Vagina (tissue), 2 donors: ENCODE measurements at regions not wholly inside any gene's neighbourhood (a gene's known extent, or its start where the extent isn't known, plus 50 kb on each side); places are given as distances from the start of the nearest gene placed in this dataset.

Source experiments
- CTCF ChIP-seq, 3 experiments: fragments of 450-650 bp in 2 of 3; fragments of 200-600 bp in 1 of 3; sonication (generic) in 1 of 3; IDR thresholded peaks; one replicate each; pipeline ENCODE4 v1.5.1; 2017 to 2019; ENCODE audit warnings: antibody characterized with exemption in 3 of 3, mild to moderate bottlenecking in 2 of 3, moderate library complexity in 2 of 3
- POLR2A ChIP-seq, 2 donors: fragments of 450-650 bp; IDR thresholded peaks; one replicate each; pipeline ENCODE4 v1.6.1; 2017; ENCODE audit warnings: antibody characterized with exemption in 2 of 2, mild to moderate bottlenecking in 2 of 2, moderate library complexity in 2 of 2

GRCh38 chr2:103552775-103553174, 790.9 kb downstream of the TMEM182 start:
- no peak for TF ChIP-seq CTCF (IDR thresholded peaks at IDR 0.05)
- no peak for TF ChIP-seq POLR2A (IDR thresholded peaks at IDR 0.05)
